ENCODE measurements at regions not wholly inside any gene's neighbourhood (a gene's known extent, or its start where the extent isn't known, plus 50 kb on each side); places are given as distances from the start of the nearest gene placed in this dataset.
"Not testable (repeated sequence)": the region's sequence is repeated elsewhere in the genome, so short reads cannot be mapped to it uniquely, and the experiment has no call there.

DNA sequence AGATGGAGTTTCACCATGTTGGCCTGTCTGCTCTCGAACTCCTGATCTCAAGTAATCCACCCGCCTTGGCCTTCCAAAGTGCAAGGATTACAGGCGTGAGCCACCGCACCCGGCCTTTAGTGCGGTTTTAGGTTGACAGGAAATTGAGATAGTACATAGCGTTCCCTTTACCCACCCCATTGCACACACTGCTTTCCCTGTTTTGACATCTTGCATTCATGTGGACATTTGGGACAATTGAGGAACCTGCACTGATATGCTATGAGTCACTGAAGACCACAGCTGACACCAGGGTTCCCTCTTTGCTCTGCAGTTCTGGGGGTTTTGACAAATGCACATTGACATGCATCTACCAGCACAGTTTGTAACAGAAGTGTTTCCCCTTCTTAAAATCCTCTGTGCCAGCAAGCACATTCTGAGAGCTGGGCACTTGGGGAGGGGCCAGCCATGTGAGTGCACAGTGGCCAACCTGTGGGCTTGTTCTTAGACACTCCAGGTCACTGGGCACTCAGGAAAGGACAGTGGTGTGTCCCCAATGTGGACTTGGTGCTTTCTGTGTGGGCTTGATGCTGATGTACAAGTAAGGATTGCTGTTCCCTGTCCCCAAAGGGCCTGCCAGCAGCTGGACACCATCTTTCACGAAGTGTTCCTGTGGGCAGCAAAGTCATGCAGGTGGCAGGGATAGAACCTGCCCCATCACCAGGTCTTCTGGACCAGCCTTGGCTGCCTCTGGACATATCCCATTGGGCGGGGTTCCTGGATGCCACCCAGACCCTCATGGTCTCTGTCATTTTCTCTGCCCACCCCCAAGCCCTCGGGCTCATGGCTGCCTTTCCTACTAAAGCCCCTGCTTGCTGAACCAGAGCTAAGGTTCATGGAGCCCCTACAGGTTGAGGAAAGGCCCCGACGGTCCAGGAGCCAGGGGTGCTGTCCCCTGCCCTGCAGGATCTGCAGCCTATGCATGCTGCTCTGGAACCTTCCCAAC, 579.8 kb downstream of the GLRX3 start:
- no peak for DNase-seq (ENCODE audit: low read depth, low spot score)

- no peak for DNase-seq (ENCODE audit: low read depth, low spot score)
Measured at GRCh38 chr10:130717083-130717482, 580.9 kb downstream of the GLRX3 start.

GRCh38 chr10:130718744-130719447, 582.7 kb downstream of the GLRX3 start:
- not testable (repeated sequence) for DNase-seq (ENCODE audit: low read depth, low spot score)

DNA sequence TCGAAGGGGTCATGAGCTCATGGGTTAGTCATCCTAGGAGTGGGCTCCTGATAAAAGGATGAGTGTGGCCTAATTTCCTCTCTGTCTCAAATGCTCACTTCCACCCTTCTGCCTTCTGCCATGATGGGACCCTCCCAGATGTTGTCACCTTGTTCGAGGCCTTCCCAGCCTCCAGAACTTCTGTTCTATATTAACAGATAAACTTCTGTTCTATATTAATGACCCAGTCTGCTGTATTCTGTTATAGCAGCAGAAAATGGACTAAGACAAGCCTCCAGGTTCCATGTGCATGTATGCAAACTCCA, 583.2 kb downstream of the GLRX3 start:
- DNase-seq (ENCODE audit: low read depth, low spot score) = no peak

- no peak for DNase-seq (ENCODE audit: low read depth, low spot score)
Measured at GRCh38 chr10:130720235-130720634, 584.0 kb downstream of the GLRX3 start.

GRCh38 chr10:130721971-130722370, 585.8 kb downstream of the GLRX3 start:
- no peak for DNase-seq (ENCODE audit: low read depth, low spot score)

DNA sequence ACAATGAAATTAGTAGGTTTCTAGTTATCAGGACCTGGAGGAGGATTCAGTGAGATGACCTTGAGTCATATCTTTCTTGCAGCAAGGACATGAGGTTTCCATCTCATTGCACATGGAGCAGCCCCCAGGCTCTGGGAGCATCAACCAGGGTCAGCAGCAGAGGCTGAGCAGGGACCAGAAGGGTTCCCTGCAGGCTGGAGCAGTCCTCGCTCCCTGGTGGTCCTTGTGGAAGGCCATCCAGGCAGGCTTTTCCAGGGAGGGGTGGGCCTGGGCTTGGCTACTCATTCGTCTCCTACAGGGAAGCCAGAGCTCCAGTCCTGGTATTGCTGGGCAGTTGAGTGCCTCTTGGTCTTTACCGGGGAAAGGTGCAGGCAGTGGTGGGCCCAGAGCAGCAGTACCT, 587.5 kb downstream of the GLRX3 start:
- no peak for DNase-seq (ENCODE audit: low read depth, low spot score)

DNA sequence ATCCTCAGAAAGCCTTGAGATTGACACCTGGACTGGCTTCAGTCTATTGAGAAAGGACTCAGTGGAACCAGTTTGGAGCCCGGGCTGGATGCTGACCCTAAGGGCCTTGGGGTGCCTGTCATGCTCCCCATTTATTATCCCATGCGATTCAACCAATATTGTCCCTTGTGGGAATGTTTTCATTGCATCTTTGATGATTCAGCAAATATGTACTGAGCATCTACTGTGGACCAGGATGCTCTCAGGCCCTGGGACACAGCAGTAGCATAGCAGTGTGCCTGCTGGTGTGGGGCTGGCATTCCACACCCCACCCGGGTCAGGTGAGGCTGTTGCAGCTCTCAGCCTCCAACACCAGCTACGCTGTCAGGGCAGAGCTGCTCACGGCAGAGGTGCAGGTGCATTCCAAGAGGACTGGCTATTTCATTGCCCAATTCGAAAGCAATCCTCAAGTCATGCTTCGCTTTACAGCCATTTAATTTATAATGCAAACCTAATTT, 586.0 kb downstream of the TCERG1L start:
- DNase-seq (ENCODE audit: low read depth, low spot score) = no peak

DNA sequence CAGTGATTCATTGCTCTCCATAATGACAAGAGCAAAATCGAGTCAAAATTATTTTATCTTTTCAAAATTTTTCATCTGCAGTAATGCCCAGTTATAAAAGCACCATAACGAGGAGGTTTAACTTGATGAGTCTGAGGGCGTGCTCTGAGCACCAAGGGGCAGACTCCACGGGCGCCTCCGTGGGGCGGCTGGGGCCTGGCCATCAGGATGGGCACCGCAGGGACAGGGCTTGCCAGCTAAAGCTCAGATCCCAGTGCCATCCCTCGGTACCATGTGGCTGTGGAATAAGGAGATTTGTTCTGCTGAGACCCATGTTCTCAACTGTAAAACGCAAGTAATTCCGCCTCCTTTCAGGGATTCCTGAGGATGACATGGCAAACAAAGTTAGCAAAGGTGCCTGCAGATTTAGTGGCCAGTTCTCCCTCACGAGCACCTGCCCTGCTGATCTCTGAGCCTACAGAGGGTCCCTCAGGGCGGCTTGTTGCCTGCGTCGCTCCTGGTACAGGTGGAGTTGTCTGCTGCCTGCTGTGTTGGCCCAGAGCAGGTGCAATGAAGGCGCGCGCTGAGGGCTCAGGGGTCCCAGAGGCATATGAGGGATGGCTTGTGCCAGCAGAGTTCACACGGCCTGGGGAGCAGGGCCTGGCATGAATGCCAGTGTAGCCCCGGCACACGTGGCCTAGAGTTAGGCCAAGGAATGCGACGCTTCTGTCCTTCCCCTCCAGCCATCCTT, 584.4 kb downstream of the TCERG1L start:
- DNase-seq (ENCODE audit: low read depth, low spot score) = no peak

GRCh38 chr10:130727766-130728490, 583.6 kb downstream of the TCERG1L start:
- DNase-seq (ENCODE audit: low read depth, low spot score) = no peak

DNA sequence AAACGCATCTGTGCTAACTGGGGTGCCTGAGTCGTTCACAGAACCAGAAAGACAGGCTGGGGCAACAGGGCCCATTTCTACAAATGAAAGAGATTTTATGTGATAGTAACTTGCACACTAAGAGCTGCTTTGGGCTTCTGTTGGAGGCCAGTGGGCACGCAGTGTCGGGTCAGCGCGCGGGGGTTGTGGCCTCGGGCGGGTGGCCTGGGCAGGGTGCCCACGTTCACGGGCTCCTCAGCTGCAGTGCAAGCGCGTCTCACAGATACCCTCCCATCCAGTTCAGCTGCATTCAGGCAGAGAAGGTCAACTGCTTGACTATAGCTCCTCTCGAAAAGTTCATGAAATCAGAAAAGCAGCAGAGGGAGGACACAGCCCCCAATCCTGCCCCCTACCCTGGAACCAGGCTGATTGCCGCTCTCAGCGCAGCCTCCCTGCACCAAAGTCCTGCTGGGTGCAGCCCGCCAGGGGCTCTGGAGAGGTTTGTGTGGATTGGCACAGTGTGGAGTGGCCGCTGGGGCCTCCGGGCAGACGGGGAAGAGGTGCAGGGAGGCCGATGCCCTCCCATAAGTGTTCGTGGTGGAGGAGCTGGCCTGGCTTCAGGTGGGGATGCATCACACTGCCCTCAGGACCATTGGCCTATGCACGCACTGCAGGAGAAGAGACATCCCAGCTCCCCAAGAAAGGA, 582.8 kb downstream of the TCERG1L start:
- no peak for DNase-seq (ENCODE audit: low read depth, low spot score)

- DNase-seq (ENCODE audit: low read depth, low spot score) = no peak
Measured at GRCh38 chr10:130729876-130730275, 581.6 kb downstream of the TCERG1L start.

GRCh38 chr10:130737186-130737585, 574.3 kb downstream of the TCERG1L start:
- DNase-seq (ENCODE audit: low read depth, low spot score) = no peak

DNA sequence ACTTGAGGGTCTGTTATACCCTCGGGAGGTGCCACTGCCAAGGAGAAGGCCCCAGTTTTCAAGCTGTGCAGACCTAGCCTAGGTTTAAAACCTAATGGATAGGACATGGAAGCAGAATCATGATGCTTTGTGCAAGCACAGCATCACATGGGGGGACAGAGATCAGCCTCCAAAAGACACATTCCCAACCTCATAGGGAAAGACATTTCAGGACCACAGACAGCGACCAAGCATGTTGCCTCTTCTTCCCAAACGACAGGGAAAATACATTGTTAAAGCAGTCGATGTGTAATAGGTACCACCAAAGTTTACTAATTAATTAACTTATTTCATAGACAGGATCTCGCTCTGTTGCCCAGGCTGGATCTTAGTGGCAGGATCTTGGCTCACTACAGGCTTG, 573.9 kb downstream of the TCERG1L start:
- DNase-seq (ENCODE audit: low read depth, low spot score) = no peak

DNA sequence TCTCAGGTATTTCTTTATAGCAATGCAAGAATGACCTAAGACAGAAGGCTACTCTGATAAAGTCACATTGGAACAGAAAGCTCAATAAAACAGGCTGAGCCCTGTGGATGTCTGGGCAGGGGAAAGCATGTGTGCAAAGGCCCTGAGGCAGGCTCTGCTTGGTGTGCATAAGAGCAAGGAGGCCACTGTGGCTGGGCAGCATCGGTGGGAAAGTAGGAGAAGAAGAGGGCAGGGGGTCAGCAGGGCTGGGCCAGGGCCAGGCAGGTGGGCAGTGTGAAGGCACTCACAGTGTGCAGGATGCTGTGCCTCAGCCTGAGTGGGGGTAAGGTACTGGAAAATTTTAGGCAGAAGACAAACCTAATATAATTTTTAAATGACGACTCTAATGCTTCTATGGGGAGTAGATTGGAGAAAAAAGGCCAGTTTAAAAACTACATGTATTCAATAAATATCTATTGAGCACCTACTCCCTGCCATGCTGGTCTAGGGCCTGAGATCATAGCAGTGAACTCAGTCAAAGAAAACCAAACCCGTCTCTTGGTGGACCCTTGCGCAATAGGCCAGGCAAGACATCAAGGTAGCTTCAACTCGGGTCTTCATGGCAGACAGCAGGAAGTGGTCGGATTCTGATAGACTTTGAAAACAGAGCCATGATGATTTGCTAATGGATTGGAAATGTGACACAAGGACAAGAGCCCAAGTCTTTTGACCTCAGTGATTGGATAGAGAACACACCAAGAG, 572.3 kb downstream of the TCERG1L start:
- no peak for DNase-seq (ENCODE audit: low read depth, low spot score)

DNA sequence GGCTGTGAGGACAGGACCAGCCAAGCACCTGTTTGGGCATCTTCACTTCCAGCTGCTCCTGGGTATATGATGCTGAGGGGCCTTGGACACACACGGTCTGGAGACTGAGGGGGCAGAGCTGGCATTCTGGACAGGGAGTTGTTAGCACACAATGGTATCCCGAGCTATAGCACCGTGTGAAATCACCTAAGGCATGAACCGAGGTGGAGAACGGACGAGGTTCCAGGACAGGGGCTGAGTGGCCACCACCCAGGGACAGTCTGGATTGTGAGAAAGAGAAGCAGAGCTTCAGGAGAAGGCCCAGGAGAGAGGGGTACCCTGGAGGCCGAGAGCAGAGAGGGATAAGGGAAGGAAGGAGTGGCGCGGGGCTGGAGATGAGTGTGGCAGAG, 571.8 kb downstream of the TCERG1L start:
- no peak for DNase-seq (ENCODE audit: low read depth, low spot score)

GRCh38 chr10:130740166-130740565, 571.4 kb downstream of the TCERG1L start:
- no peak for DNase-seq (ENCODE audit: low read depth, low spot score)

- no peak for DNase-seq (ENCODE audit: low read depth, low spot score)
Measured at GRCh38 chr10:130740915-130741750, 570.4 kb downstream of the TCERG1L start.

All from activated CD4-positive, CD25-positive, alpha-beta regulatory T cell treated with anti-CD3 and anti-CD28 coated beads, Interleukin-2, amount 50 U/mL, for 16 hours (primary cell).